ENCODE measurements at regions not wholly inside any gene's neighbourhood (a gene's known extent, or its start where the extent isn't known, plus 50 kb on each side); places are given as distances from the start of the nearest gene placed in this dataset.

DNA sequence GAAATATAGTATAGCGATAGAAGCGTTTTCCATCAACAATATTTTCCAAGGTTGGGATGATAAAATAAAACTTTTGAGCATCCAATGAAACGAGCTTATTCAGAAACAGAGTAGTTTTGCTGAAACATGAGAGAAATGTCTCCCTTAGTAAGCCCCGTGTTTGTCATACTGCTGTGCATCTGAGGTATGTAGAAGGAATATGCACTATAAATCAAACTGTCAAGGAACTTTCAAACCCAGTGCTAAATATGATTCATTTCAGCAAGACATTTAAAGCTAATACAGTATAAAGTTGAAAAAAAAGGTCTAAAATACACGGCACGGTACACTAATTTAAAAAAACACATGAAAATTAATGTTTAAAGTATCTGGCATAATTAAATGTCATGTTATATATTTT is 546.2 kb downstream of the SLITRK5 start:
- DNase-seq (ENCODE audit: low spot score) (no peak), ATAC-seq (no peak)
- ChIA-PET POLR2A (no interaction called here), CTCF (no interaction called here)
- Mint-ChIP-seq H3K27me3 (ENCODE audit: low read depth) (no peaks in the 10 kb centered on the region), H3K36me3 (no peaks in the 10 kb centered on the region), H3K4me3 (no peak overlapping the region), H3K27ac (no peak overlapping the region), H3K9me3 (no peaks in the 10 kb centered on the region), H3K4me1 (no peaks in the 10 kb centered on the region)
- TF ChIP-seq NR3C1 (CRISPR knock-in tag; conservative IDR thresholded peaks at IDR 0.05; ENCODE audit: low read depth): no peak
- TF ChIP-seq JAZF1 (CRISPR knock-in tag; IDR thresholded peaks at IDR 0.05): no peak

DNA sequence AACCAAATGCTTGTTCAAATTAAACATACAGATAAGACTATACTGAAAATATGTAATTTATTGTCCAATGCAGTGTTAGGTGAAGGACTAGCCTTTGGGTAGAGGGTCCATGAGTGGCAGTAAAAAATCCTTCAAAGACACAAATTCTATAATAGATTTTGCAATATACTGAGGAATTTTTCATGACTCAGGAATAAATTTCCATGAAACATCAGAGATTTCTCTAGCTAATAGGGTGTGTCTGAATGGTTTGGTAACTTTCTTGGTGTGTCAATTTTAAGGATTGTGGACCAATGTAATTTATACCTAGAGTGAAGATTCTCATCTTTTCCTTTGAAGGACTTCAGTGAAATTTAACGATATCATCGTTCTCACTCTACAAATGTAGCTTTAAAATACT is 546.7 kb downstream of the SLITRK5 start:
- TF ChIP-seq, protein P1, sequence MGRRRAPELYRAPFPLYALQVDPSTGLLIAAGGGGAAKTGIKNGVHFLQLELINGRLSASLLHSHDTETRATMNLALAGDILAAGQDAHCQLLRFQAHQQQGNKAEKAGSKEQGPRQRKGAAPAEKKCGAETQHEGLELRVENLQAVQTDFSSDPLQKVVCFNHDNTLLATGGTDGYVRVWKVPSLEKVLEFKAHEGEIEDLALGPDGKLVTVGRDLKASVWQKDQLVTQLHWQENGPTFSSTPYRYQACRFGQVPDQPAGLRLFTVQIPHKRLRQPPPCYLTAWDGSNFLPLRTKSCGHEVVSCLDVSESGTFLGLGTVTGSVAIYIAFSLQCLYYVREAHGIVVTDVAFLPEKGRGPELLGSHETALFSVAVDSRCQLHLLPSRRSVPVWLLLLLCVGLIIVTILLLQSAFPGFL (CRISPR knock-in tag; IDR thresholded peaks at IDR 0.05; ENCODE audit: borderline replicate concordance): no peak
- TF ChIP-seq FOXP1 (CRISPR knock-in tag; IDR thresholded peaks at IDR 0.05; ENCODE audit: borderline replicate concordance): no peak
- TF ChIP-seq PRRX2 (CRISPR knock-in tag; IDR thresholded peaks at IDR 0.05): no peak
- TF ChIP-seq ATF1 (CRISPR knock-in tag; IDR thresholded peaks at IDR 0.05): no peak
- TF ChIP-seq SOX15 (CRISPR knock-in tag; IDR thresholded peaks at IDR 0.05): no peak
- TF ChIP-seq SP1 (CRISPR knock-in tag; conservative IDR thresholded peaks at IDR 0.05): no peak
- no peak for TF ChIP-seq NR2C2 (CRISPR knock-in tag; IDR thresholded peaks at IDR 0.05)
- TF ChIP-seq, protein P2, sequence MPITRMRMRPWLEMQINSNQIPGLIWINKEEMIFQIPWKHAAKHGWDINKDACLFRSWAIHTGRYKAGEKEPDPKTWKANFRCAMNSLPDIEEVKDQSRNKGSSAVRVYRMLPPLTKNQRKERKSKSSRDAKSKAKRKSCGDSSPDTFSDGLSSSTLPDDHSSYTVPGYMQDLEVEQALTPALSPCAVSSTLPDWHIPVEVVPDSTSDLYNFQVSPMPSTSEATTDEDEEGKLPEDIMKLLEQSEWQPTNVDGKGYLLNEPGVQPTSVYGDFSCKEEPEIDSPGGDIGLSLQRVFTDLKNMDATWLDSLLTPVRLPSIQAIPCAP (CRISPR knock-in tag; IDR thresholded peaks at IDR 0.05): no peak
- TF ChIP-seq, protein P3, sequence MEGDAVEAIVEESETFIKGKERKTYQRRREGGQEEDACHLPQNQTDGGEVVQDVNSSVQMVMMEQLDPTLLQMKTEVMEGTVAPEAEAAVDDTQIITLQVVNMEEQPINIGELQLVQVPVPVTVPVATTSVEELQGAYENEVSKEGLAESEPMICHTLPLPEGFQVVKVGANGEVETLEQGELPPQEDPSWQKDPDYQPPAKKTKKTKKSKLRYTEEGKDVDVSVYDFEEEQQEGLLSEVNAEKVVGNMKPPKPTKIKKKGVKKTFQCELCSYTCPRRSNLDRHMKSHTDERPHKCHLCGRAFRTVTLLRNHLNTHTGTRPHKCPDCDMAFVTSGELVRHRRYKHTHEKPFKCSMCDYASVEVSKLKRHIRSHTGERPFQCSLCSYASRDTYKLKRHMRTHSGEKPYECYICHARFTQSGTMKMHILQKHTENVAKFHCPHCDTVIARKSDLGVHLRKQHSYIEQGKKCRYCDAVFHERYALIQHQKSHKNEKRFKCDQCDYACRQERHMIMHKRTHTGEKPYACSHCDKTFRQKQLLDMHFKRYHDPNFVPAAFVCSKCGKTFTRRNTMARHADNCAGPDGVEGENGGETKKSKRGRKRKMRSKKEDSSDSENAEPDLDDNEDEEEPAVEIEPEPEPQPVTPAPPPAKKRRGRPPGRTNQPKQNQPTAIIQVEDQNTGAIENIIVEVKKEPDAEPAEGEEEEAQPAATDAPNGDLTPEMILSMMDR (IDR thresholded peaks at IDR 0.05): no peak
- TF ChIP-seq, protein P4, sequence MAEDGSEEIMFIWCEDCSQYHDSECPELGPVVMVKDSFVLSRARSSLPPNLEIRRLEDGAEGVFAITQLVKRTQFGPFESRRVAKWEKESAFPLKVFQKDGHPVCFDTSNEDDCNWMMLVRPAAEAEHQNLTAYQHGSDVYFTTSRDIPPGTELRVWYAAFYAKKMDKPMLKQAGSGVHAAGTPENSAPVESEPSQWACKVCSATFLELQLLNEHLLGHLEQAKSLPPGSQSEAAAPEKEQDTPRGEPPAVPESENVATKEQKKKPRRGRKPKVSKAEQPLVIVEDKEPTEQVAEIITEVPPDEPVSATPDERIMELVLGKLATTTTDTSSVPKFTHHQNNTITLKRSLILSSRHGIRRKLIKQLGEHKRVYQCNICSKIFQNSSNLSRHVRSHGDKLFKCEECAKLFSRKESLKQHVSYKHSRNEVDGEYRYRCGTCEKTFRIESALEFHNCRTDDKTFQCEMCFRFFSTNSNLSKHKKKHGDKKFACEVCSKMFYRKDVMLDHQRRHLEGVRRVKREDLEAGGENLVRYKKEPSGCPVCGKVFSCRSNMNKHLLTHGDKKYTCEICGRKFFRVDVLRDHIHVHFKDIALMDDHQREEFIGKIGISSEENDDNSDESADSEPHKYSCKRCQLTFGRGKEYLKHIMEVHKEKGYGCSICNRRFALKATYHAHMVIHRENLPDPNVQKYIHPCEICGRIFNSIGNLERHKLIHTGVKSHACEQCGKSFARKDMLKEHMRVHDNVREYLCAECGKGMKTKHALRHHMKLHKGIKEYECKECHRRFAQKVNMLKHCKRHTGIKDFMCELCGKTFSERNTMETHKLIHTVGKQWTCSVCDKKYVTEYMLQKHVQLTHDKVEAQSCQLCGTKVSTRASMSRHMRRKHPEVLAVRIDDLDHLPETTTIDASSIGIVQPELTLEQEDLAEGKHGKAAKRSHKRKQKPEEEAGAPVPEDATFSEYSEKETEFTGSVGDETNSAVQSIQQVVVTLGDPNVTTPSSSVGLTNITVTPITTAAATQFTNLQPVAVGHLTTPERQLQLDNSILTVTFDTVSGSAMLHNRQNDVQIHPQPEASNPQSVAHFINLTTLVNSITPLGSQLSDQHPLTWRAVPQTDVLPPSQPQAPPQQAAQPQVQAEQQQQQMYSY (CRISPR knock-in tag; IDR thresholded peaks at IDR 0.05): no peak
- TF ChIP-seq, protein P5, sequence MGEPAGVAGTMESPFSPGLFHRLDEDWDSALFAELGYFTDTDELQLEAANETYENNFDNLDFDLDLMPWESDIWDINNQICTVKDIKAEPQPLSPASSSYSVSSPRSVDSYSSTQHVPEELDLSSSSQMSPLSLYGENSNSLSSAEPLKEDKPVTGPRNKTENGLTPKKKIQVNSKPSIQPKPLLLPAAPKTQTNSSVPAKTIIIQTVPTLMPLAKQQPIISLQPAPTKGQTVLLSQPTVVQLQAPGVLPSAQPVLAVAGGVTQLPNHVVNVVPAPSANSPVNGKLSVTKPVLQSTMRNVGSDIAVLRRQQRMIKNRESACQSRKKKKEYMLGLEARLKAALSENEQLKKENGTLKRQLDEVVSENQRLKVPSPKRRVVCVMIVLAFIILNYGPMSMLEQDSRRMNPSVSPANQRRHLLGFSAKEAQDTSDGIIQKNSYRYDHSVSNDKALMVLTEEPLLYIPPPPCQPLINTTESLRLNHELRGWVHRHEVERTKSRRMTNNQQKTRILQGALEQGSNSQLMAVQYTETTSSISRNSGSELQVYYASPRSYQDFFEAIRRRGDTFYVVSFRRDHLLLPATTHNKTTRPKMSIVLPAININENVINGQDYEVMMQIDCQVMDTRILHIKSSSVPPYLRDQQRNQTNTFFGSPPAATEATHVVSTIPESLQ (CRISPR knock-in tag; IDR thresholded peaks at IDR 0.05): no peak
- no peak for TF ChIP-seq ZNF671 (CRISPR knock-in tag; IDR thresholded peaks at IDR 0.05)
- TF ChIP-seq, protein P6, sequence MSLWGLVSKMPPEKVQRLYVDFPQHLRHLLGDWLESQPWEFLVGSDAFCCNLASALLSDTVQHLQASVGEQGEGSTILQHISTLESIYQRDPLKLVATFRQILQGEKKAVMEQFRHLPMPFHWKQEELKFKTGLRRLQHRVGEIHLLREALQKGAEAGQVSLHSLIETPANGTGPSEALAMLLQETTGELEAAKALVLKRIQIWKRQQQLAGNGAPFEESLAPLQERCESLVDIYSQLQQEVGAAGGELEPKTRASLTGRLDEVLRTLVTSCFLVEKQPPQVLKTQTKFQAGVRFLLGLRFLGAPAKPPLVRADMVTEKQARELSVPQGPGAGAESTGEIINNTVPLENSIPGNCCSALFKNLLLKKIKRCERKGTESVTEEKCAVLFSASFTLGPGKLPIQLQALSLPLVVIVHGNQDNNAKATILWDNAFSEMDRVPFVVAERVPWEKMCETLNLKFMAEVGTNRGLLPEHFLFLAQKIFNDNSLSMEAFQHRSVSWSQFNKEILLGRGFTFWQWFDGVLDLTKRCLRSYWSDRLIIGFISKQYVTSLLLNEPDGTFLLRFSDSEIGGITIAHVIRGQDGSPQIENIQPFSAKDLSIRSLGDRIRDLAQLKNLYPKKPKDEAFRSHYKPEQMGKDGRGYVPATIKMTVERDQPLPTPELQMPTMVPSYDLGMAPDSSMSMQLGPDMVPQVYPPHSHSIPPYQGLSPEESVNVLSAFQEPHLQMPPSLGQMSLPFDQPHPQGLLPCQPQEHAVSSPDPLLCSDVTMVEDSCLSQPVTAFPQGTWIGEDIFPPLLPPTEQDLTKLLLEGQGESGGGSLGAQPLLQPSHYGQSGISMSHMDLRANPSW (CRISPR knock-in tag; conservative IDR thresholded peaks at IDR 0.05; ENCODE audit: low read depth): no peak
- TF ChIP-seq, protein P7, sequence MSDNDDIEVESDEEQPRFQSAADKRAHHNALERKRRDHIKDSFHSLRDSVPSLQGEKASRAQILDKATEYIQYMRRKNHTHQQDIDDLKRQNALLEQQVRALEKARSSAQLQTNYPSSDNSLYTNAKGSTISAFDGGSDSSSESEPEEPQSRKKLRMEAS (CRISPR knock-in tag; IDR thresholded peaks at IDR 0.05): no peak
- TF ChIP-seq, protein P8, sequence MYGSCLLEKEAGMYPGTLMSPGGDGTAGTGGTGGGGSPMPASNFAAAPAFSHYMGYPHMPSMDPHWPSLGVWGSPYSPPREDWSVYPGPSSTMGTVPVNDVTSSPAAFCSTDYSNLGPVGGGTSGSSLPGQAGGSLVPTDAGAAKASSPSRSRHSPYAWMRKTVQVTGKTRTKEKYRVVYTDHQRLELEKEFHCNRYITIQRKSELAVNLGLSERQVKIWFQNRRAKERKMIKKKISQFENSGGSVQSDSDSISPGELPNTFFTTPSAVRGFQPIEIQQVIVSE (CRISPR knock-in tag; IDR thresholded peaks at IDR 0.05; ENCODE audit: borderline replicate concordance): no peak
- no peak for TF ChIP-seq RELA (CRISPR knock-in tag; IDR thresholded peaks at IDR 0.05; ENCODE audit: borderline replicate concordance)
- TF ChIP-seq, protein P9, sequence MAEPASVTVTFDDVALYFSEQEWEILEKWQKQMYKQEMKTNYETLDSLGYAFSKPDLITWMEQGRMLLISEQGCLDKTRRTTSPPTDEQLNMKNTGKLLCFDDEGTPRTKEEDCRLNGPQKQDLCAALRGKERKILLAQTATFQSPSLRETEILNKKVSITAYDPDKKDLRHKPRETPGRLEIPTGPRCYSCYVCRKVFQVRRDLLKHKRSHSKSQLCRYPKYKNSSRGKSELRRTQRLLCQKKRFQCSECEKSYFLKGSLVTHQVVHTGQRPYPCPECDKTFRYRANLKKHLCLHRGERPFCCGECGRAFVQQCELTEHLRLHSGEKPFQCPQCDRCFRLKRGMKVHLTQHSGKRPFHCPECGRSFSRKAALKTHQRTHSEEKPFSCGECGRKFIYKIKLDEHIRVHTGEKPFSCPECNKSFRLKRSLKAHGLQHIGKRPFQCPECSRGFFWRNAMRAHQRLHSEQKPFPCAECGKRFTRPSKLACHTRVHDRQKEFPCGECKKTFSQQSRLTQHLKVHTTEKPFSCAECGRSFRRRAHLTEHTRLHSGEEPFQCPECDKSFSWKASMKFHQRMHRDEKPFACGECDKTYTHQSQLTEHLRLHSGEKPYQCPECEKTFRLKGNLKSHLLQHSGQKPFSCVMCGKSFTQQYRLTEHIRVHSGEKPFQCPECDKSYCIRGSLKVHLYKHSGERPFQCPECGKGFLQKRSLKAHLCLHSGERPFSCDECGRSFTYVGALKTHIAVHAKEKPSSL (CRISPR knock-in tag; conservative IDR thresholded peaks at IDR 0.05): no peak
- TF ChIP-seq CREB1 (CRISPR knock-in tag; IDR thresholded peaks at IDR 0.05): no peak
- DNase-seq (ENCODE audit: low spot score): no peak
- ChIA-PET POLR2A (no interaction called here), CTCF (no interaction called here)
- no peaks in the 10 kb centered on the region for H3K36me3 Mint-ChIP-seq
- no peaks in the 10 kb centered on the region for H3K4me1 Mint-ChIP-seq
- H3K4me3 Mint-ChIP-seq: no peak overlapping the region
- ATAC-seq: no peak
- H3K27ac Mint-ChIP-seq: no peak overlapping the region
- no peaks in the 10 kb centered on the region for H3K9me3 Mint-ChIP-seq
- no peaks in the 10 kb centered on the region for H3K27me3 Mint-ChIP-seq (ENCODE audit: low read depth)
